Progenitor cell of endocrine pancreas (in vitro differentiated cells): ENCODE measurements at regions not wholly inside any gene's neighbourhood (a gene's known extent, or its start where the extent isn't known, plus 50 kb on each side); places are given as distances from the start of the nearest gene placed in this dataset.

Source experiments
- DNase-seq: peaks from one replicate; pipeline ENCODE4 v3.0.0; 2021; ENCODE audit warnings: low spot score; ENCODE audit not compliant: unreplicated experiment
- H3K27ac Mint-ChIP-seq: 2 replicates; pipeline ENCODE4 v1.8.0; 2021; ENCODE audit warnings: mild to moderate bottlenecking, moderate library complexity, mixed read lengths
- H3K27me3 Mint-ChIP-seq: 2 replicates; pipeline ENCODE4 v1.8.0; 2021; ENCODE audit warnings: mixed read lengths
- H3K36me3 Mint-ChIP-seq: 2 replicates; pipeline ENCODE4 v1.8.0; 2022; ENCODE audit warnings: mixed read lengths; ENCODE audit not compliant: insufficient read depth
- H3K4me1 Mint-ChIP-seq: 2 replicates; pipeline ENCODE4 v1.8.0; 2021; ENCODE audit warnings: low read depth, mixed read lengths
- H3K4me3 Mint-ChIP-seq: 2 replicates; pipeline ENCODE4 v1.8.0; 2021; ENCODE audit warnings: low read depth, mild to moderate bottlenecking, moderate library complexity, mixed read lengths
- H3K9me3 Mint-ChIP-seq: 2 replicates; pipeline ENCODE4 v1.8.0; 2021; ENCODE audit warnings: low read depth, mixed read lengths
- CTCF ChIP-seq: fragments of 200-600 bp; sonication (generic); IDR thresholded peaks from one replicate; pipeline ENCODE4 v1.5.0; 2021; ENCODE audit warnings: antibody characterized with exemption, mild to moderate bottlenecking; ENCODE audit not compliant: unreplicated experiment

- DNase-seq, result no peak
- no peak overlapping the region for H3K27ac Mint-ChIP-seq
Measured at GRCh38 chr3:35965908-35966307, 326.6 kb downstream of the ARPP21 start.

GRCh38 chr3:35966629-35967464 lies 327.5 kb downstream of the ARPP21 start:
- peaks cover 1% of the 10 kb centered on the region for H3K4me1 Mint-ChIP-seq
- no peaks in the 10 kb centered on the region for H3K36me3 Mint-ChIP-seq
- no peak for TF ChIP-seq CTCF
- DNase-seq, result no peak
- H3K27me3 Mint-ChIP-seq, result peaks cover 2% of the 10 kb centered on the region
- no peaks in the 10 kb centered on the region for H3K9me3 Mint-ChIP-seq
- H3K4me3 Mint-ChIP-seq, result no peak overlapping the region
- H3K27ac Mint-ChIP-seq, result no peak overlapping the region

More at GRCh38 chr3:35965908-35966307, 326.6 kb downstream of the ARPP21 start:
- H3K9me3 Mint-ChIP-seq, result no peaks in the 10 kb centered on the region
- H3K4me3 Mint-ChIP-seq, result no peak overlapping the region
- H3K36me3 Mint-ChIP-seq, result no peaks in the 10 kb centered on the region
- TF ChIP-seq CTCF, result peak; percentile 71
- H3K4me1 Mint-ChIP-seq, result peaks cover 1% of the 10 kb centered on the region
- H3K27me3 Mint-ChIP-seq, result peaks cover 2% of the 10 kb centered on the region

GRCh38 chr3:35968043-35968622 lies 328.8 kb downstream of the ARPP21 start:
- Mint-ChIP-seq H3K27ac (no peak overlapping the region), H3K9me3 (no peaks in the 10 kb centered on the region), H3K4me3 (no peak overlapping the region), H3K4me1 (peaks cover 1% of the 10 kb centered on the region), H3K27me3 (peaks cover 2% of the 10 kb centered on the region), H3K36me3 (no peaks in the 10 kb centered on the region)
- TF ChIP-seq CTCF, result no peak
- no peak for DNase-seq

- Mint-ChIP-seq H3K9me3 (no peaks in the 10 kb centered on the region), H3K27ac (no peak overlapping the region), H3K4me1 (peaks cover 1% of the 10 kb centered on the region), H3K27me3 (peaks cover 2% of the 10 kb centered on the region), H3K4me3 (no peak overlapping the region), H3K36me3 (no peaks in the 10 kb centered on the region)
- TF ChIP-seq CTCF, result no peak
- no peak for DNase-seq
Measured at GRCh38 chr3:35969406-35969805, 330.1 kb downstream of the ARPP21 start.

GRCh38 chr3:35970793-35971192 lies 331.5 kb downstream of the ARPP21 start:
- Mint-ChIP-seq H3K27me3 (peaks cover 2% of the 10 kb centered on the region), H3K27ac (no peak overlapping the region), H3K36me3 (no peaks in the 10 kb centered on the region), H3K9me3 (no peaks in the 10 kb centered on the region), H3K4me1 (peaks cover 1% of the 10 kb centered on the region), H3K4me3 (no peak overlapping the region)
- TF ChIP-seq CTCF, result no peak
- DNase-seq, result no peak
